Testis (tissue), 2 donors: ENCODE measurements at regions not wholly inside any gene's neighbourhood (a gene's known extent, or its start where the extent isn't known, plus 50 kb on each side); places are given as distances from the start of the nearest gene placed in this dataset.

Experiments
- DNase-seq: peaks from one replicate; pipeline ENCODE4 v3.0.0-alpha.2; 2019
- H3K27ac ChIP-seq, 2 donors: fragments of 200-600 bp; sonication (generic); one replicate each; pipeline ENCODE4 v1.5.1; 2019
- H3K27me3 ChIP-seq: fragments of 200-600 bp; sonication (generic); one replicate; pipeline ENCODE4 v1.5.1; 2019
- H3K36me3 ChIP-seq: fragments of 200-600 bp; sonication (generic); one replicate; pipeline ENCODE4 v1.5.1; 2017; ENCODE audit warnings: low read depth; ENCODE audit errors: missing control alignments
- H3K4me1 ChIP-seq: fragments of 200-600 bp; sonication (generic); one replicate; pipeline ENCODE4 v1.5.1; 2019
- H3K4me3 ChIP-seq, 2 donors: fragments of 200-600 bp; sonication (generic); one replicate each; pipeline ENCODE4 v1.5.1; 2017 to 2019
- H3K9me3 ChIP-seq: fragments of 200-600 bp; sonication (generic); one replicate; pipeline ENCODE4 v1.5.1; 2017
- CTCF ChIP-seq, 3 experiments: fragments of 450-650 bp in 2 of 3; fragments of 200-600 bp in 1 of 3; sonication (generic) in 1 of 3; IDR thresholded peaks; one replicate each; pipeline ENCODE4 v1.5.1; 2016 to 2019; ENCODE audit warnings: antibody characterized with exemption in 3 of 3, mild to moderate bottlenecking in 2 of 3, moderate library complexity in 1 of 3
- POLR2A ChIP-seq: fragments of 450-650 bp; IDR thresholded peaks from one replicate; pipeline ENCODE4 v1.6.1; 2017; ENCODE audit warnings: antibody characterized with exemption, mild to moderate bottlenecking, moderate library complexity
- WGBS, 2 donors: methylation state at CpG; one replicate each; pipeline ENCODE4 v1.1.5; 2018; 5-methylcytosine and 5-hydroxymethylcytosine counted together
- intact Hi-C: fragments of 100-400 bp; cut with DNase I; formaldehyde crosslinking; loops from one replicate; pipeline ENCODE4 v1.15.1; 2023; ENCODE audit warnings: low total_unique reads

DNA sequence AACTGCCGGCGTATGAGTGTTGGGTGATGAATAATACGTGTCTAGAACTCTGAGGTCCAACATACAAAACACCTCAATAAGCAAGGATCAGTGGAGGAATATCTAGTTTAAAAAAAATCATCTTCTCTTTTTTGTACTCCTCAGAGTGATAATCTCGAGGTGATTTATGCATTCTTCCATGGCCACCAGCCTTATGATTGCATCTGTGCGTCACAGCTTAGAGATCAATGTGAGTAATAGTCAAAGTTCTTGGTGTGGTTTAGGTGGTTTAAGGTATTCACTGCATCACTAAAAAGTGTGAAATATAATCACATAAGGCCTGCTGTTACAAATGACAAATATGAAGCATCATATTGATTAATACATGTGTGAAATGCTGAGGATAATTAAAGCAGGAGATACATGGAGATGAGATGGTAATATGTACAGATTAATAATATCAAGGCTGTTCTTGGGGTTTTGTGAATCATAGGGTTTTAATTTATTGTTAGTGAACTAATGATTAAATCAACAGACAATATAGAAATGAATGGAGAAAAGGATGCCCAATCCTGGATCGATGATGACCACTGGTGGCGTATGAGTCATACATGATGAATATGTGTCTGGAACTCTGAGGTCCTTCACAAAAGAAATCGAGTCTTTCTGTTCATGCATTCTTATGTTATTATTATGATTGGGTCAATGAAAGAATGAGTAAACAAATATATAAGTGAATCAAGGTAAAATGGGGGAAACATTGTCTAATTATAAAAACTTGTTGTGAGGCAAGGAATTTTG is 68.8 kb upstream of the RTL1 start:
- TF ChIP-seq CTCF (IDR thresholded peaks at IDR 0.05) (no peak), POLR2A (no peak)
- intact Hi-C loops, result no loop called here
- no peaks in the 10 kb centered on the region for H3K9me3 ChIP-seq
- no peaks in the 10 kb centered on the region for H3K4me1 ChIP-seq
- no peaks in the 10 kb centered on the region for H3K27me3 ChIP-seq
- no peak for DNase-seq
- no peaks in the 10 kb centered on the region for H3K36me3 ChIP-seq
- H3K4me3 ChIP-seq, result no peak overlapping the region
- 90% methylated on average over 8 of the region's 8 CpGs for WGBS, 2 donors
- H3K27ac ChIP-seq, result no peak overlapping the region

GRCh38 chr14:100975671-100976070 is 72.1 kb upstream of the RTL1 start:
- TF ChIP-seq POLR2A, result no peak
- no peak for TF ChIP-seq CTCF (IDR thresholded peaks at IDR 0.05)
- H3K9me3 ChIP-seq, result no peaks in the 10 kb centered on the region
- 92 to 94% methylated on average over 2 of the region's 2 CpGs for WGBS, 2 donors
- no peaks in the 10 kb centered on the region for H3K36me3 ChIP-seq
- intact Hi-C loops, result no loop called here
- no peak for DNase-seq
- H3K27me3 ChIP-seq, result no peaks in the 10 kb centered on the region
- H3K4me1 ChIP-seq, result no peaks in the 10 kb centered on the region
- no peak overlapping the region for H3K27ac ChIP-seq
- no peak overlapping the region for H3K4me3 ChIP-seq

DNA sequence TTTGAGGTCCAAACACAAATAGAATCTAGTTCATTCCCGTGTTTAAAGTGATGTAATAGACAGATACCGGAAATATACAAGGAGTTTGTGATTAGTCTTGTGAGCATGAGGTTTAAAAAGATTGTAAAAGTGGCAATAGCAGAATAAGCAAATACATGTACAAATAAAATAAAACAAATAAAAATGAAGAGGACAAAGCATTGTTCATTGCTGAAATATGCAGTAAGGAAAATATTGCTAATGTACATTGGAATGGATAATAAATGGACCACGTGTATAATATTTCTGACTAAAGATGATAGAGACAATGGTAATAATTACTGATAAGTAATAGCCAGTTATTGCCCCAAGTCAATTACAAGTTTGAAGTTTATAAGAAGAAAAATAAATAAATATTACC is 75.6 kb upstream of the RTL1 start:
- intact Hi-C loops, result no loop called here
- H3K4me3 ChIP-seq, result no peak overlapping the region
- H3K27me3 ChIP-seq, result no peaks in the 10 kb centered on the region
- DNase-seq, result no peak
- no peak for TF ChIP-seq POLR2A
- TF ChIP-seq CTCF (IDR thresholded peaks at IDR 0.05), result no peak
- no peaks in the 10 kb centered on the region for H3K4me1 ChIP-seq
- no peaks in the 10 kb centered on the region for H3K36me3 ChIP-seq
- no peak overlapping the region for H3K27ac ChIP-seq
- 63 to 72% methylated on average over 3 of the region's 3 CpGs for WGBS, 2 donors
- no peaks in the 10 kb centered on the region for H3K9me3 ChIP-seq

DNA sequence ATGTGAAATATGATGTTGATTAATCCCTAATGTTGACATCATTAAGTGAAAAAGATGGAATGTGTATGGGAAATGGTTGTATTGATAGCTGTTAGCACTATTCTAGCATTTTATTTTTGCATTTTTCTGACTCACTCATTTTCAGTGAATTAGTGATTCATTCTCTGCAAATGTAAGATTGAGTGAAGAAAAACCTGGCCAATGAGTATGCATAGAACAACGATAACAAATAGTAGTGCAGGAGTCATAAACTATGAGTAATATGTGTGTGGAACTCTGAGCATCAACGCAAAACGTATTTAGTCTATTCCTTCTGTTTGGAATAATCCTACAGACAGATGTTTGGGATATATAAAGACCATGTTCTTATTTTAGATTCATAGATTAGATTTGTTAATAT is 76.3 kb upstream of the RTL1 start:
- Histone ChIP-seq H3K4me3 (no peak overlapping the region), H3K27me3 (no peaks in the 10 kb centered on the region), H3K9me3 (no peaks in the 10 kb centered on the region), H3K36me3 (no peaks in the 10 kb centered on the region), H3K4me1 (no peaks in the 10 kb centered on the region), H3K27ac (no peak overlapping the region)
- TF ChIP-seq POLR2A (no peak), CTCF (IDR thresholded peaks at IDR 0.05) (no peak)
- intact Hi-C loops, result no loop called here
- no peak for DNase-seq
- WGBS, 2 donors, result 85 to 89% methylated on average over 3 of the region's 3 CpGs

GRCh38 chr14:100980823-100981222 is 77.3 kb upstream of the RTL1 start:
- Histone ChIP-seq H3K9me3 (no peaks in the 10 kb centered on the region), H3K4me3 (no peak overlapping the region), H3K27me3 (no peaks in the 10 kb centered on the region), H3K27ac (no peak overlapping the region), H3K36me3 (no peaks in the 10 kb centered on the region), H3K4me1 (no peaks in the 10 kb centered on the region)
- no peak for DNase-seq
- 95% methylated on average over 3 of the region's 3 CpGs for WGBS, 2 donors
- TF ChIP-seq POLR2A, result no peak
- TF ChIP-seq CTCF (IDR thresholded peaks at IDR 0.05), result no peak
- intact Hi-C loops, result no loop called here
